GM20000 (cell line): ENCODE measurements at regions not wholly inside any gene's neighbourhood (a gene's known extent, or its start where the extent isn't known, plus 50 kb on each side); places are given as distances from the start of the nearest gene placed in this dataset.

Experiments
- DNase-seq: peaks from one replicate; pipeline ENCODE4 v3.0.0; 2012; ENCODE audit warnings: low spot score
- CTCF ChIP-seq: IDR thresholded peaks from 2 replicates; pipeline ENCODE4 v1.5.1; 2012; ENCODE audit warnings: mild to moderate bottlenecking, control low read depth; ENCODE audit errors: extremely low read depth, missing control alignments

- TF ChIP-seq CTCF, result no peak
- no peak for DNase-seq
Measured at GRCh38 chr10:71028066-71028465, 139.7 kb upstream of the PCBD1 start.

- DNase-seq, result no peak
- TF ChIP-seq CTCF, result no peak
Measured at GRCh38 chr10:71029411-71029892, 141.1 kb upstream of the PCBD1 start.

GRCh38 chr10:71029907-71030306 lies 141.5 kb upstream of the PCBD1 start:
- no peak for DNase-seq
- TF ChIP-seq CTCF, result no peak

GRCh38 chr10:71031026-71031425 lies 142.7 kb upstream of the PCBD1 start:
- TF ChIP-seq CTCF, result no peak
- DNase-seq, result no peak

GRCh38 chr10:71031603-71032002 lies 143.2 kb upstream of the PCBD1 start:
- no peak for DNase-seq
- no peak for TF ChIP-seq CTCF

- TF ChIP-seq CTCF, result no peak
Measured at GRCh38 chr10:71032887-71033286, 144.5 kb upstream of the PCBD1 start.

GRCh38 chr10:71033396-71033980 lies 145.1 kb upstream of the PCBD1 start:
- no peak for DNase-seq
- no peak for TF ChIP-seq CTCF

More at GRCh38 chr10:71032887-71033286, 144.5 kb upstream of the PCBD1 start:
- DNase-seq, result no peak
